ENCODE measurements at regions not wholly inside any gene's neighbourhood (a gene's known extent, or its start where the extent isn't known, plus 50 kb on each side); places are given as distances from the start of the nearest gene placed in this dataset.

Small RNAs in the stretch of these regions (small RNA-seq; reads per million reads assigned to genes)
- 0 reads per million in 3 experiments for gene RNA5SP182
